Tibial nerve (tissue), 3 donors: ENCODE measurements at regions not wholly inside any gene's neighbourhood (a gene's known extent, or its start where the extent isn't known, plus 50 kb on each side); places are given as distances from the start of the nearest gene placed in this dataset.

Source experiments
- POLR2A ChIP-seq, 2 donors: fragments of 450-650 bp; IDR thresholded peaks; one replicate each; pipeline ENCODE4 v1.6.1; 2017; ENCODE audit warnings: antibody characterized with exemption in 2 of 2, mild to moderate bottlenecking in 2 of 2, moderate library complexity in 2 of 2
- TF ChIP-seq, protein P1 (sequence below), 5 experiments: fragments of 200-600 bp in 3 of 5; fragments of 450-650 bp in 2 of 5; sonication (generic) in 3 of 5; IDR thresholded peaks; one replicate each; pipeline ENCODE4 v1.5.1; 2016 to 2019; ENCODE audit warnings: antibody characterized with exemption in 5 of 5, mild to moderate bottlenecking in 3 of 5, moderate library complexity in 2 of 5

DNA sequence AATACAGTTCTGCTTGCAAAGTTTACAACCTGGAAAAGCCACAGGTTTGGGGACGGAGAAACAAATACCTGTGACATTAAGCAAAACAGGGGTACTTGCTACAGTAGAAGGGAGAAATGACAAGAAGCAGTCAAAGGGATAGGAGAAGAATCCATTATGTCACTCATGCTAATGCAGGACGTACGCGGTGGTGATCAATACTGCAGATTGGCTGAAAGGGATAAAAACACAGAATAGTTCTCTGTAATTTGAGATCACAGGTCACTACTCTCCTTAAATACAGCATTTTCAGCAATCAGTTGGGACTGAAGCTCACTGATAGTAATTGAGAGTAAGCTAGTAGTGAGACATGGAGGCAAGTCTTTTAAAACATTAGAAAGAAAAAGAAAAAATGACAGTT is 130.3 kb upstream of the MTAP start:
- TF ChIP-seq, protein P1, sequence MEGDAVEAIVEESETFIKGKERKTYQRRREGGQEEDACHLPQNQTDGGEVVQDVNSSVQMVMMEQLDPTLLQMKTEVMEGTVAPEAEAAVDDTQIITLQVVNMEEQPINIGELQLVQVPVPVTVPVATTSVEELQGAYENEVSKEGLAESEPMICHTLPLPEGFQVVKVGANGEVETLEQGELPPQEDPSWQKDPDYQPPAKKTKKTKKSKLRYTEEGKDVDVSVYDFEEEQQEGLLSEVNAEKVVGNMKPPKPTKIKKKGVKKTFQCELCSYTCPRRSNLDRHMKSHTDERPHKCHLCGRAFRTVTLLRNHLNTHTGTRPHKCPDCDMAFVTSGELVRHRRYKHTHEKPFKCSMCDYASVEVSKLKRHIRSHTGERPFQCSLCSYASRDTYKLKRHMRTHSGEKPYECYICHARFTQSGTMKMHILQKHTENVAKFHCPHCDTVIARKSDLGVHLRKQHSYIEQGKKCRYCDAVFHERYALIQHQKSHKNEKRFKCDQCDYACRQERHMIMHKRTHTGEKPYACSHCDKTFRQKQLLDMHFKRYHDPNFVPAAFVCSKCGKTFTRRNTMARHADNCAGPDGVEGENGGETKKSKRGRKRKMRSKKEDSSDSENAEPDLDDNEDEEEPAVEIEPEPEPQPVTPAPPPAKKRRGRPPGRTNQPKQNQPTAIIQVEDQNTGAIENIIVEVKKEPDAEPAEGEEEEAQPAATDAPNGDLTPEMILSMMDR (IDR thresholded peaks at IDR 0.05): no peak
- no peak for TF ChIP-seq POLR2A (IDR thresholded peaks at IDR 0.05)
